Activated CD4-positive, alpha-beta T cell treated with anti-CD3 and anti-CD28 coated beads, Interleukin-2, amount 10 ng/mL, durations not matched to agents 7 days and 5 days (primary cell): ENCODE measurements at regions not wholly inside any gene's neighbourhood (a gene's known extent, or its start where the extent isn't known, plus 50 kb on each side); places are given as distances from the start of the nearest gene placed in this dataset.

ENCODE experiments used
- CTCF ChIA-PET: fragments of 350-600 bp; sonication (Branson Sonifier 250); formaldehyde crosslinking; loops from one replicate; lab custom pipeline; 2021; ENCODE audit warnings: antibody characterized with exemption; lab: Charles Lee
- POLR2A ChIA-PET: fragments of 350-600 bp; sonication (Branson Sonifier 250); formaldehyde crosslinking; loops from one replicate; lab custom pipeline; 2021; ENCODE audit warnings: antibody characterized with exemption; lab: Charles Lee
- DNase-seq: peaks from one replicate; pipeline ENCODE4 v3.0.0-alpha.2; 2020
- H3K27ac Mint-ChIP-seq: one replicate; pipeline ENCODE4 v1.8.0; 2021; ENCODE audit warnings: mild to moderate bottlenecking, moderate library complexity, mixed read lengths
- H3K27me3 Mint-ChIP-seq: one replicate; pipeline ENCODE4 v1.8.0; 2021; ENCODE audit warnings: mixed read lengths
- H3K36me3 Mint-ChIP-seq: one replicate; pipeline ENCODE4 v1.8.0; 2021; ENCODE audit warnings: low read depth, mixed read lengths
- H3K4me1 Mint-ChIP-seq: one replicate; pipeline ENCODE4 v1.8.0; 2021; ENCODE audit warnings: mixed read lengths
- H3K4me3 Mint-ChIP-seq: one replicate; pipeline ENCODE4 v1.8.0; 2021; ENCODE audit warnings: mild to moderate bottlenecking, moderate library complexity, mixed read lengths
- H3K9me3 Mint-ChIP-seq: one replicate; pipeline ENCODE4 v1.8.0; 2021; ENCODE audit warnings: mixed read lengths

DNA sequence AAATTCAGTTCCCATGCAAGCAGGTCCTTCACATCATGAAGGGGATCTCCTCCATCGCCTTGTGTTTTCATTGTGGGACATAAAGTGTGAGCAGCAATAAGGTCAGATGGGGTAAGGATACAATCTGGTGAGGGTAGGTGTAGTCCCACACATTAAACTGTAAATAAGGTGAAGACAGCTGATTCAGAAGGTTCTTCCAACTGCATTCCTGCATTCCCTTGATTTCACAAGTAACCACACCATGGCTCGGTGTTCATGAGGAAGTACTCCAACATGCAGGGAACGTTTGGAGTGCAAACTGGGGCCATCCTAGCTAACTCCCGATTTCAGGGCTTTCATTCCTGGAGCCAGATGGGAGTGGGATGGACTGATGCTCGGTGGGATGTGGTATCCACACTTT lies 680.7 kb upstream of the TSPY4 start:
- Mint-ChIP-seq H3K4me1 (no peaks in the 10 kb centered on the region), H3K27ac (no peak overlapping the region), H3K4me3 (no peak overlapping the region), H3K9me3 (no peaks in the 10 kb centered on the region), H3K36me3 (no peaks in the 10 kb centered on the region), H3K27me3 (no peaks in the 10 kb centered on the region)
- POLR2A ChIA-PET: no interaction called here
- CTCF ChIA-PET: no interaction called here
- DNase-seq: no peak

DNA sequence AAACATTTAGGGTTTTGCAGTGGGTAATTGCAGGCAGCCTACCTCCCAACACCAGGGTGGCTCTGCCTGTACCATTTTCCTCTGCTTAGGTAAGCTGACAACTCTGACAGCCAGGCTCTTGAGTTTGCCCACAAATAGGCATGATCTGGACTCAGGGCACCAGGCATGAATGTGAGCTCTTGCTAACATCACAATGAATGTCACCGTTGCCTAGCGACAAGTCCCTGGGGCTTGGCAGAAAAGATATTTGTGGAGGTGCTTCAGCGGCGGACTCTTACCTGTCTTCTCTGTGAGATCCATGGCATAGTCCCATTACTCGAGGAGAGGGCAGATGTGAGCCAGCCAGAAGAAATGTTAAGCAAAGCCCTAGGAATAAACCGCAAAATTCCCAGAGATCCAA lies 677.5 kb upstream of the TSPY4 start:
- DNase-seq: no peak
- Mint-ChIP-seq H3K36me3 (no peaks in the 10 kb centered on the region), H3K27me3 (no peaks in the 10 kb centered on the region), H3K4me1 (no peaks in the 10 kb centered on the region), H3K9me3 (no peaks in the 10 kb centered on the region), H3K4me3 (no peak overlapping the region), H3K27ac (no peak overlapping the region)
- CTCF ChIA-PET: no interaction called here
- POLR2A ChIA-PET: no interaction called here

DNA sequence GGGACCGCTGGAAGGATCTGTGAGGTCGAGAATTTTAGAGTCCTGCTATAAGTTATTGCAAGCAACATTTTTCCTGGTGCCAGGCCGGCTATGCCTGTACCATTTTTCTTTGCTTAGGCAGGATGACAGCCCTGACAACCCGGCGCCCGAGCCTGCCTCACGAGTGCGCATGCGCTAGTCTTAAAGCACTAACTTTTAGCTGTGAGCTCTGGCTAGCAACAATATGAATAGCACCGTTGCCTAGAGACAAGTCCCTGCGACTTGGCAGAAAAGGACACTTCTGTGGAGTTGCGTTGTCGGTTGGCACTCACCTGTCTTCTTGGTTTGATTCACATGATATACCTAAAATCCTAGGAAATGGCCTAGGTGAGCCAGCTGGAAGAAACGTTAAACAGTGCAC lies 663.4 kb upstream of the TSPY4 start:
- no peaks in the 10 kb centered on the region for H3K36me3 Mint-ChIP-seq
- H3K9me3 Mint-ChIP-seq: no peaks in the 10 kb centered on the region
- H3K27me3 Mint-ChIP-seq: no peaks in the 10 kb centered on the region
- ChIA-PET CTCF (no interaction called here), POLR2A (no interaction called here)
- no peak overlapping the region for H3K27ac Mint-ChIP-seq
- no peaks in the 10 kb centered on the region for H3K4me1 Mint-ChIP-seq
- no peak for DNase-seq
- no peak overlapping the region for H3K4me3 Mint-ChIP-seq

DNA sequence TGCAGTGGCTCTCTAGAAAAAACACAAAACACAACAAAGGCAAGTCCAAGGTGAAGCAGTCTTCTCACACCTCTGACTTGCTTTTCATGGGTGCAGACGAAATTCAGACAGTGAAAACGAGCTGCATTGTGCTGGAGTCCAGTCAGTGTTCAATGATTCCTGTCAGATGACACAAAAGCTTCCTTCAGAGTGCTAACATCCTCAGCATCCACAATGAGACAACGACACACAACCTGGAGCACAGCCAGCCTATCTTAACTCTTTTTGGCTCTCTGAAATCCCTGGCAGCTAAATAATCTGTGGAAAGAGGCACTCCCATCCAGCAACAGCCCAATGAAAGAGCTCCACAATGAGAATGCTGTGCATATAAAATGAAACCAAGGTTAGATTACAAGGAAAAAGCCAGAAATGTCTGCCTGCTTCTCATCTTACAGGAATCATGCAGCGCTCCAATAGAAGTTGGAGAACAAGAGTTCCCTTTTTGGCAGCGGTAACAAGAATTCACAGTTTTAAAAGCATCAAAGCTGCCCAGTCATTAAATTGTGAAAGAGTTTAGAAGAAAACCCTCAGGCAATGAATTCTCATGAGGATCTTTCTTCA lies 659.8 kb upstream of the TSPY4 start:
- DNase-seq: no peak
- CTCF ChIA-PET: no interaction called here
- POLR2A ChIA-PET: no interaction called here
- Mint-ChIP-seq H3K4me3 (no peak overlapping the region), H3K4me1 (no peaks in the 10 kb centered on the region), H3K27me3 (no peaks in the 10 kb centered on the region), H3K9me3 (no peaks in the 10 kb centered on the region), H3K36me3 (no peaks in the 10 kb centered on the region), H3K27ac (no peak overlapping the region)

DNA sequence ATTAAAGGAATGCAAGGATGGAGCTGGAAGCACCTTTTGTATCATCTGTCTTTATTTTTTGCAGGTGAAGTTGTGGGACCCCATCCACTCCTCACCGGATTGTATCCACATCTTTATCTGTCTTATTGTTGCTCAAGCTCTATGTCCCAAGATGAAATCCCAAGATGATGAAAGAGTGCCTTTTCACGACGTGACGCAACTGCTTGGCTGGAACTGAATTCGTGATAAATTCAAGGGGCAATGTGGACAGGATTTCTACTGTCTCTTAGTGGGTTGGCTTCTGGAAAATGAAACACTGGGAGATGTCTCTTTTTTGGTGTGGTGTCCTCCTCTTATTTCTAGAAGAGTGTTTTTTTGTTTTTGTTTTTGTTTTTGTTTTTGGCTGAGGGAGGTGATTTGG lies 650.1 kb upstream of the TSPY4 start:
- H3K4me1 Mint-ChIP-seq: no peaks in the 10 kb centered on the region
- H3K36me3 Mint-ChIP-seq: no peaks in the 10 kb centered on the region
- H3K27ac Mint-ChIP-seq: no peak overlapping the region
- no peak overlapping the region for H3K4me3 Mint-ChIP-seq
- no peaks in the 10 kb centered on the region for H3K9me3 Mint-ChIP-seq
- DNase-seq: no peak
- POLR2A ChIA-PET: no interaction called here
- CTCF ChIA-PET: no interaction called here
- H3K27me3 Mint-ChIP-seq: no peaks in the 10 kb centered on the region

DNA sequence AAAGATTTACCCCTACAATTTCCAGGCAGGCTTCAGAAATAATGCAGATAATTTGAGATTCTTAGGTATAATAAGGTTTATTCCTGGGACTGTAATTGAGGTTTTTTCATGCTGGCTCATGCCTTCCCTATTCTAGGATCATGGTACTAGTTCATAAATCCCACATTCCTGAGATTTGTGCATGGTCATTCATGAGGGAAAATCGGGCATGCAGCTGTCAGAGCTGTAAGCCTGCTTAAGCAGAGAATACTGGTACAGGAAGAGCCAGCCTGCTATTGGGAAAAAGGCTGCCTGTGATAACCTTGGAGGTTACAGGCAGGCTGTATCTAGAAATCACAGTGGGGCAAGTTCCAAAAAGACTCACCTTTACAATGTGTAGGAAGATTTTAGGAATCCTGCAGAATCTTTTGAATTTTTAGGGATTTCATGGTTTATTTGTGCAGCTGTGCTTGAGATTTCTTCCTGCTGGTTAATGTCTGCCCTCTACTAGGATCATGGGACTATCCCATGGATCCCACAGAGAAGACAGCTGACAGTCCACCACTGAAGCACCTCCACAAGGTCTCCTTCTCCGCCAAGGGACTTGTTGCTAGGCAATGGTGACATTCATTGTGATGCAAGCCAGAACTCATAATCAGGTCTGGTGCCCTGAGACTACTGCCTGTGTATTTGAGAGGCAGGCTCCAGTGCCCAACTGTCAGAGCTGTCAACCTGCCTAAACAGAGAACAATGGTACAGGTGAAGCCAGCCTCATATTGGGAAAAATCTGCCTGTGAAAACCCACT lies 646.2 kb upstream of the TSPY4 start:
- no peak overlapping the region for H3K4me3 Mint-ChIP-seq
- CTCF ChIA-PET: no interaction called here

DNA sequence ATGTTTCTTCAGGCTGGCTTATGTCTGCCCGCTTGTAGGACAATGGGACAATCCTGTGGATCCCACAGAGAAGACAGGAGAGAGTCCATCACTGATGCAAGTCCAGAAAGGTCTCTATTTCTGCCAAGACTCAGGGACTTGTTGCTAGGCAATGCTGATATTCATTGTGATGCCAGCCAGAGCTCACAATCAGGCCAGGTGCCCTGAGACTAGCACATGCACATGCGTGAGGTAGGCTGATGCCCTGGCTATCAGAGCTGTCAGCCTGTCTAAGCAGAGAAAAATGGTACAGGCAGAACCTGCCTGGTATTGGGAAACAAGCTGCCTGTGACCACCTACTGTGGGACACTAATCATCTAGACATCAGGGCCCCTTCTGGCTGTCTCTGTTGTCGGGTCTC lies 638.7 kb upstream of the TSPY4 start:
- CTCF ChIA-PET: no interaction called here
- Mint-ChIP-seq H3K4me1 (no peaks in the 10 kb centered on the region), H3K27me3 (no peaks in the 10 kb centered on the region)

More for the DNA sequence above, 646.2 kb upstream of the TSPY4 start:
- Mint-ChIP-seq H3K9me3 (no peaks in the 10 kb centered on the region), H3K4me1 (no peaks in the 10 kb centered on the region), H3K27ac (no peak overlapping the region), H3K36me3 (no peaks in the 10 kb centered on the region), H3K27me3 (no peaks in the 10 kb centered on the region)
- POLR2A ChIA-PET: interaction anchor here (0.5 kb wide), 1 partner anchor 26 kb away, joined by 3 read pairs; no protein-coding TSS in a partner anchor
- no peak for DNase-seq

DNA sequence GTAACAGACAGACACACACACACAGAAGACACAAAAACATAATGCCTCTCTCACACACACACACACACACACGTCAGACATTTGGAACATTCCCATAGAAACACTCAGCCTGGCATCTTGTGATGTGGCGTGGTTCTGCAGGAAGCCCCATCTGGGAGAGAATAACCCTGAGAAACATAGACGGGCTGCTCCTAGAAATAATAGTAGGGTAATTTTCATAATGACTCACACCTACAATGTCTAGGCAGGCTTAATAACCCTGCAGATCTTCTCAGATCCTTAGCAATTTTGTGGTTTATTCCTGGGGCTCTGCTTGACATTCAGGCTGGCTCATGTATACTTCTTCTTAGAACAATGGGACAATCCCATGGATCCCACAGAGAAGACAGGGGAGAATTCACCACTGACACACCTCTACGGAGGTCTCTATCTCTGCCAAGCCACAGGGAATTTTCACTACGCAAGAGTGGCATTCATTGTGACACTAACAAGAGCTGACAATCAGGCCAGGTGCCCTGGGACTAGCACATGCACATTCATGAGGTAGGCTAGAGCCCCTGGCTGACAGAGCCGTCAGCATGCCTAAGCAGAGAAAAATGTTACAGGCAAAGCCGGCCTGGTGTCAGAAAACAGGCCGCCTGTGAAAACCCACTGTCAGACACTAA lies 631.5 kb upstream of the TSPY4 start:
- ChIA-PET CTCF (no interaction called here), POLR2A (no interaction called here)
- Mint-ChIP-seq H3K4me1 (no peaks in the 10 kb centered on the region), H3K4me3 (no peak overlapping the region), H3K27me3 (no peaks in the 10 kb centered on the region), H3K36me3 (no peaks in the 10 kb centered on the region), H3K9me3 (no peaks in the 10 kb centered on the region), H3K27ac (no peak overlapping the region)
- no peak for DNase-seq

More for the DNA sequence above, 638.7 kb upstream of the TSPY4 start:
- Mint-ChIP-seq H3K36me3 (no peaks in the 10 kb centered on the region), H3K27ac (no peak overlapping the region), H3K4me3 (no peak overlapping the region), H3K9me3 (no peaks in the 10 kb centered on the region)
- DNase-seq: no peak
- POLR2A ChIA-PET: no interaction called here

DNA sequence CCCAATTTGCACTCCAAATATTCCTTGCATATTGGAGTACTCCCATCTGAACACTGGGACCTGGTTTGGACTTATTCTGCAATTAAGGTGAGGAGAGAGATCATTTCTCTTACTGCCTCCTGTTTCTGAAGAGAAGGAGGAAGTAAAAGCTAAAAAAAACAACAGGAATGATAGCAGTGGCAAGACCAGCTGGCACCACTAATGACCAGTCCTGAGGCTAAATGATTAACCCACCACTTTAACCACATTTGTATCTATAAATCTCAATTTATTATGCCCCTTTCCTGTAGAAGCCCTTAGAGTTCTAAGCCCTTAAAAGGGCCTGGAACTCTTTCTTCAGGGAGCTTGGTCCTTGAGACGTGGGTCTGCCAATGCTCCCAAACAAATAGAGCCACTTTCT lies 625.0 kb upstream of the TSPY4 start:
- H3K9me3 Mint-ChIP-seq: no peaks in the 10 kb centered on the region
- no peak for DNase-seq

DNA sequence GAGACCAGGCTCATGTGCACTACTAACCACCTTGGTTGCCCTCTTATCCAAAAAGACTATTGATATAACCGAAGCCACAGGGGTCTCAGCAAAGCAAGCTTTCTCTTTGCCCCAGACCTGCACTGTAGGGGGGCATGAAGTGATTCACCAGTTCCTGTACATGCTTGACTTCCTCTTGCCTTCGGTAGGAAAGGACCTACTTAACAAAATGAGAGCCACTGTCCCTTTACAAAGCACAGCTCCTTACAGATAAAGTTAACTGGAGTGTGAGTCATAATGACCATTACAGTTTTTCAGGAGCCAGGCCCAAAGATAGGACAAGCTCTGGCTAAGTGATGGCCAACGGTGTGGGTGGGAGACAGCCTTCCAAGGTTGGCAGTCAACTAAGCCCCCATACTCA lies 622.0 kb upstream of the TSPY4 start:
- Mint-ChIP-seq H3K9me3 (no peaks in the 10 kb centered on the region), H3K36me3 (no peaks in the 10 kb centered on the region), H3K4me3 (no peak overlapping the region), H3K4me1 (no peaks in the 10 kb centered on the region), H3K27ac (no peak overlapping the region), H3K27me3 (no peaks in the 10 kb centered on the region)
- no peak for DNase-seq
- POLR2A ChIA-PET: no interaction called here
- CTCF ChIA-PET: no interaction called here

More for the DNA sequence above, 625.0 kb upstream of the TSPY4 start:
- no peaks in the 10 kb centered on the region for H3K36me3 Mint-ChIP-seq
- H3K4me3 Mint-ChIP-seq: no peak overlapping the region
- no peaks in the 10 kb centered on the region for H3K4me1 Mint-ChIP-seq
- H3K27me3 Mint-ChIP-seq: no peaks in the 10 kb centered on the region
- POLR2A ChIA-PET: no interaction called here
- CTCF ChIA-PET: no interaction called here
- no peak overlapping the region for H3K27ac Mint-ChIP-seq

DNA sequence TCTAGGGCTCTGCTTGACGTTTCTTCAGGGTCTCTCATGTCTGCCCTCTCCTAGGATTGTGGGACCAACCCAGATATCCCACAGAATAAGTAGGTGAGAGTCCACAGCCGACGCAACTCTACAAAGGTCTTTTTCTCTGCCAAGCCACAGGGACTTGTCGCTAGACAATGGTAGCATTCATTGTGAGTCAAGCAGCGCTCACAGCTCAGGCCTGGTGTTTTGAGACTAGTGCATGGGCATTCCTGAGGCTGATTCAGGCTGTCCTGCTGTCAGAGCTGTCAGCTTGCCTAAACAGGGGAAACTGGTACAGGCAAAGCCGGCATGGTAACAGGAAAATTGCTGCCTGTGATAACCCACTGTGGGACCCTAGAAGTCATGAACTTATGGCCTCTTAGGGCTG lies 610.6 kb upstream of the TSPY4 start:
- no peaks in the 10 kb centered on the region for H3K4me1 Mint-ChIP-seq
- no peaks in the 10 kb centered on the region for H3K36me3 Mint-ChIP-seq
- ChIA-PET CTCF (no interaction called here), POLR2A (no interaction called here)
- DNase-seq: no peak
- H3K9me3 Mint-ChIP-seq: no peaks in the 10 kb centered on the region
- no peaks in the 10 kb centered on the region for H3K27me3 Mint-ChIP-seq
- no peak overlapping the region for H3K4me3 Mint-ChIP-seq
- no peak overlapping the region for H3K27ac Mint-ChIP-seq

DNA sequence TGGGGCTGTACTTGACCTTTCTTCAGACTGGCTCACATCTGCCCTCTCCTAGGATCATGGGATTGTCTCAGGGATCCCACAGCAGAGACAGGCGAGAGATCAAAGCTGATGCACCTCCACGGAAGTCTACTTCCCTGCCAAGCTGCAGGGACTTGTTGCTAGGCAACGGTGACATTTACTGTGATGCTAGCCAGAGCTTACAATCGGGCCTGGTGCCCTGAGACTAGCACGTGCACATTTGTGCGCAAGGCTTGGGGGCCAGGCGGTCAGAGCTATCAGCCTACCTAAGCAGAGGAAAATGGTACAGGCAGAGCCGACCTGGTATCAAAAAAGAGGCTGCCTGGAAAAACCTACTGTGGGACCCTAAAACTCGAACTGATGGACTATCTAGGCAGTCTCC lies 607.3 kb upstream of the TSPY4 start:
- Mint-ChIP-seq H3K27ac (peak overlapping the region; percentile 19), H3K9me3 (no peaks in the 10 kb centered on the region), H3K4me3 (no peak overlapping the region), H3K27me3 (no peaks in the 10 kb centered on the region), H3K36me3 (no peaks in the 10 kb centered on the region), H3K4me1 (no peaks in the 10 kb centered on the region)
- DNase-seq: no peak
- ChIA-PET POLR2A (no interaction called here), CTCF (no interaction called here)

DNA sequence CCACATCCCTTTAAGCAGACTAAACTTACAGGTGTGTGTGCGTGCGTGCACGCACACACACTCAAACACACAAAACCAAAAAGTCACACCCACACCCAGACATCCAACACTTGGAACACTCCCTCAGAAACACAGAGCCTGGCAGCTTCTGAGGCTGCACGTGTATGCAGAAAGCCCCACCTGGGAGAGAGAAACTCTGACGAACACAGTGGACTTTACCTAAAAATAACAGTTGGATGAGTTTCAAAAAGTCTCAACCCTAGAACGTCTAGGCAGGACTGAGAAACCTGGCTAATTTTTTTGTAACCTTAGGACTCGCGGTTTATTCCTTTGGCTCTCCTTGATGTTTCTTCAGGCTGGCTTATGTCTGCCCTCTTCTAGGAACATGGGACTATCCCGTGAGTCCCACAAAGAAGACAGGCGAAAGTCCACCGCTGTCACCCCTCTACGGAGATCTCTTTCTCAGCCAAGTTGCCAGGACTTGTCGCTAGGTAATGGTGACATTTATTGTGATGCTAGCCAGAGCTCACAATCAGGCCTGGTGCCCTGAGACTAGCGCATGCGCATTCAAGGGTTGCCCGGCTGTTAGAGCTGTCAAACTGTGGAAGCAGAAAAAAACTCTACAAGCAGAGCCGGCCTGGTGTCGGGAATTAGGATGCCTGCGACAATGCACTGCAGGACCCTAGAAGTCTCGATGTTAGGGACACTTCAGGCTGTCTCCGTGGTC lies 595.8 kb upstream of the TSPY4 start:
- Mint-ChIP-seq H3K27ac (no peak overlapping the region), H3K4me3 (no peak overlapping the region), H3K4me1 (no peaks in the 10 kb centered on the region), H3K9me3 (no peaks in the 10 kb centered on the region), H3K36me3 (no peaks in the 10 kb centered on the region), H3K27me3 (no peaks in the 10 kb centered on the region)
- ChIA-PET CTCF (no interaction called here), POLR2A (no interaction called here)
- DNase-seq: no peak
